Activated CD8-positive, alpha-beta memory T cell treated with anti-CD3 and anti-CD28 coated beads, Interleukin-2, amount 50 U/mL, for 48 hours (primary cell): ENCODE measurements at regions not wholly inside any gene's neighbourhood (a gene's known extent, or its start where the extent isn't known, plus 50 kb on each side); places are given as distances from the start of the nearest gene placed in this dataset.

Source experiments
- DNase-seq: peaks from one replicate; pipeline ENCODE4 v3.0.0-alpha.2; 2020

GRCh38 chr5:156095709-156096241, 231.2 kb upstream of the SGCD start:
- DNase-seq = no peak

- DNase-seq = no peak
These were observed 230.7 kb upstream of the SGCD start for GRCh38 chr5:156096259-156096658.

GRCh38 chr5:156103155-156103885, 223.6 kb upstream of the SGCD start:
- no peak for DNase-seq

- no peak for DNase-seq
These were observed 217.5 kb upstream of the SGCD start for GRCh38 chr5:156109317-156110023.

- no peak for DNase-seq
These were observed 207.3 kb upstream of the SGCD start for GRCh38 chr5:156119692-156120091.

- no peak for DNase-seq
These were observed 206.2 kb upstream of the SGCD start for GRCh38 chr5:156120777-156121176.

GRCh38 chr5:156121234-156121633, 205.7 kb upstream of the SGCD start:
- no peak for DNase-seq

GRCh38 chr5:156121882-156122281, 205.1 kb upstream of the SGCD start:
- no peak for DNase-seq

- DNase-seq = no peak
These were observed 202.3 kb upstream of the SGCD start for GRCh38 chr5:156124708-156125107.

- no peak for DNase-seq
These were observed 201.8 kb upstream of the SGCD start for GRCh38 chr5:156125118-156125517.

- DNase-seq = no peak
These were observed 200.2 kb upstream of the SGCD start for GRCh38 chr5:156126716-156127115.

GRCh38 chr5:156128026-156128425, 198.9 kb upstream of the SGCD start:
- DNase-seq = no peak

- no peak for DNase-seq
These were observed 192.7 kb upstream of the SGCD start for GRCh38 chr5:156134216-156134615.

GRCh38 chr5:156135531-156135930, 191.4 kb upstream of the SGCD start:
- no peak for DNase-seq

- no peak for DNase-seq
These were observed 189.7 kb upstream of the SGCD start for GRCh38 chr5:156137071-156137869.

GRCh38 chr5:156142867-156143266, 184.1 kb upstream of the SGCD start:
- DNase-seq = no peak

- DNase-seq = no peak
These were observed 179.6 kb upstream of the SGCD start for GRCh38 chr5:156147261-156147943.

GRCh38 chr5:156147944-156148285, 179.0 kb upstream of the SGCD start:
- no peak for DNase-seq

GRCh38 chr5:156148301-156148700, 178.7 kb upstream of the SGCD start:
- DNase-seq = no peak

GRCh38 chr5:156149213-156149612, 177.8 kb upstream of the SGCD start:
- no peak for DNase-seq

- DNase-seq = no peak
These were observed 173.4 kb upstream of the SGCD start for GRCh38 chr5:156153602-156154001.

- DNase-seq = no peak
These were observed 172.2 kb upstream of the SGCD start for GRCh38 chr5:156154757-156155156.

GRCh38 chr5:156155598-156155997, 171.4 kb upstream of the SGCD start:
- DNase-seq = no peak
